Stimulated activated CD4-positive, alpha-beta T cell treated with anti-CD3 and anti-CD28 coated beads, Interleukin-1b, Interleukin-23, amount 100 ng/mL, for 48 hours (primary cell): ENCODE measurements at regions not wholly inside any gene's neighbourhood (a gene's known extent, or its start where the extent isn't known, plus 50 kb on each side); places are given as distances from the start of the nearest gene placed in this dataset.

Experiments
- DNase-seq: peaks from one replicate; pipeline ENCODE4 v3.0.0-alpha.2; 2020

DNA sequence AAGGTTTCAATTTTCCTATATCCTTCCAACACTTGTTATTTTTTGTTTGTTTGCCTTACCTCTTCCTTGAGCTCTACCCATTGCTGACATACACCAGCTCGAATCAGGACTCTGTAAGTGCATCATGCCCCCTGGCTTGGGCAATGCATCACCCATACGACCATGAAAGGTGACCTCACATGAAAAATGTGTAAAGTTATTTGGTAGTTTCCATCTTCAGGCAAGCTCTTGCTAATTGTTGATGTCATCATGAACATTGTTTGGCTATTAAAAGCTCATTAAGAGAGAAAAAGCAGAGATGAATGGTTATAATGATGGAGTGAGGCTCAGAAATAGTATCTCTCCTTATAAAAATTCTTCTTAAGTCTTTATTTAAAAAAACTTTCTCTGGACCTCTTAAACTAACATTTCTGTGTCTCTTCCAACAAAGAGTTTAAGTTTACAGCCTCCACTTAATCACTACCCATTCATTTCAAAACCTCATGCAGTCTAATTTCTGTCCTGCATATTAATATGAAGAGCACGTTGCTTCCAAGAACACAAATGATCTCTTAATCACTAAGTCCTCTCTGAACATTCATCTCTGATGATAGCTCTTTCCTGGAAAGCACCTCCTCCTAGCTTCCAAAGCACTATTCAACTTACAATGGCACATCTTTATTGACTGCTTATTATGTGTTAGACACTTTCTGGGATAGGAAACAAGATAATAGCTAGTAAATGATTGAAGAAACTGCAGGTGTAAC lies 236.3 kb downstream of the NFKBIZ start:
- peak; percentile 47 for DNase-seq

DNA sequence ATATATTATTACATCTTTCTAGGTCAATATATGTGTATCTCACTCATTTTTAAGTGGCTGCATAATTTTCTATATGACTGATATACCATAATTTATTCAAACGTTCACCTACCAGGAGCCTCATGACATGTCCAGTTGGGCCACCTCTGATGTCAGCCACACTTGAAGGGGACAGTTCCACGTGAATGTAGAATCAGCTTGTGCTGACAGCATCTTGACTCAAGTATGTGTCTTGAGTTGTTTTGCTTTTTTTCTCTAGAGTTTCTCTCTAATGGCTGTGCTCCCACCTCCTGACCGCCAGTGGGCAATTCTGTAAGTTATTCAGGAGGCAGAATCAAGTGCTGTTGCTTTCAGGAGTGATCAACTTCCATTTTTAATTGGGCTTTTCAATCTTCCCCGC lies 237.9 kb downstream of the NFKBIZ start:
- DNase-seq, result no peak

GRCh38 chr3:102089239-102089638 lies 239.9 kb downstream of the NFKBIZ start:
- DNase-seq, result no peak

DNA sequence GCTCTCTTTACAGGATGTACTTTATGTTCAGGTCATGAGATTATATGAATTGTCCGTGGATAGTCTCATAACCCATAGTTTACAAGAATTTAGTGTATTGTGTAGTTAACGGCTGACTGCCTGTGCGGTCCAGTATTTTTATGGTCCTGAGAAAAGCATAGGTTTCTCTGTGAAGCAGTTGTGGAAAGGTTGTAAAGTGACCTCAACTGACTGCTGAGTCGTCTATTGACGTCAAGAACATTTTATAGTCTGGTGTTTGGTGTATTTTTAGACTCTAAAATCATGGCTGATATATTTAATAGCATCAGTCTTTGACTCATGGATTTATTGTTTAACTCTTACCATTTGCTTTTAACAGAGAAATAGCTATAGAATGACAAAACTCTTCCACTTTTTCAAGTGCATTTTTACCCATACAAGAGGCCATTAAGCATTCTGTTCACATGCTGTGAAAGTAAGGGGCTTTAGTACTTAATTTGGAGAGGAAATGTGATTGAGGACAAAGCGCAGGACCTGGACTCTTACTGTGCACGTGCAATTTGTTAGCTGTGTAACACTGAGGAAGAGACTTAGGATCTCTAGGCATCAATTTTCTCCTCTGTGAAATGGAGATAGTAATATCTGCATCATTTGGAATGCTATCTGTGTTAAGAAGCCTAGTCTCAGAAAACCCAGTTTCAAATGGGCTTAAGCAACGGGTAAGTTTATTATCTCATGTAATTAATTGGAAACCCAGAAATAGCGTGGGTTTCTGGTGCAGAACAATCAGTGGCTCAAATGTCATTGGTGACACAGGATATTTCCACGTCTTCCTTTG lies 240.8 kb downstream of the NFKBIZ start:
- DNase-seq, result no peak

DNA sequence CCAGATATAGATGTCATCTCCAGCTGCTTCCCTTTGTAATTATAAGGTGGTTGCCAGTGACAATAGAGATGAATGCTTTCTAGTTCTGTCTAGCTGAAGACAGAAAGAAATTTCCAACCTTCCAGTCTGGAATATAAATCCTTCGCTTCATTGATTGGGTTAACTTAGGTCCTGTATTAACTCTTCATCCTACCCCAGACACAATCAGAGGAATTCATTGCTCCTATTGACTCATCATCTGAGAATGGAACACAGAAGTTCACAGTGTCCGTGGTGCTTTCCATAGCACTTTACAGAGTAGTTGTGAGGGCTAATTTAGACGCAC lies 241.4 kb downstream of the NFKBIZ start:
- no peak for DNase-seq

DNA sequence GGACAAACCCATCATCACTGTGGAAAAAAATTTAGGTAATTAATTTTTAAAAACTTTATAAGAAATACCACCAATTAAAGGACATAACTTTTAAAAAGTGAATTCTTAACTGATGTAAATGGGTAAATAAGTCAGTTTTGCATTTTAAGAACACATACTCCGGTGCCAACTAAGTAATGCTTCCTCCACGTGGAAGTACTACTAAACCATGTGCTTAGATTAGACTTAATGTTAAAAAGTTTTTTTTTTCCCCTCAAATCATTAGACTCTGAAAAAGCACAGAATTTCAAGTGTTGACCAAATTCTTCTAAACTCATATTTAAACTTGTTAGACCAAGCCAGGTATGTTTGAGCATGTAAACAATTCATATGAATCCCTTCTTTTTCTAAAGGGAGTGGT lies 242.0 kb downstream of the NFKBIZ start:
- no peak for DNase-seq

DNA sequence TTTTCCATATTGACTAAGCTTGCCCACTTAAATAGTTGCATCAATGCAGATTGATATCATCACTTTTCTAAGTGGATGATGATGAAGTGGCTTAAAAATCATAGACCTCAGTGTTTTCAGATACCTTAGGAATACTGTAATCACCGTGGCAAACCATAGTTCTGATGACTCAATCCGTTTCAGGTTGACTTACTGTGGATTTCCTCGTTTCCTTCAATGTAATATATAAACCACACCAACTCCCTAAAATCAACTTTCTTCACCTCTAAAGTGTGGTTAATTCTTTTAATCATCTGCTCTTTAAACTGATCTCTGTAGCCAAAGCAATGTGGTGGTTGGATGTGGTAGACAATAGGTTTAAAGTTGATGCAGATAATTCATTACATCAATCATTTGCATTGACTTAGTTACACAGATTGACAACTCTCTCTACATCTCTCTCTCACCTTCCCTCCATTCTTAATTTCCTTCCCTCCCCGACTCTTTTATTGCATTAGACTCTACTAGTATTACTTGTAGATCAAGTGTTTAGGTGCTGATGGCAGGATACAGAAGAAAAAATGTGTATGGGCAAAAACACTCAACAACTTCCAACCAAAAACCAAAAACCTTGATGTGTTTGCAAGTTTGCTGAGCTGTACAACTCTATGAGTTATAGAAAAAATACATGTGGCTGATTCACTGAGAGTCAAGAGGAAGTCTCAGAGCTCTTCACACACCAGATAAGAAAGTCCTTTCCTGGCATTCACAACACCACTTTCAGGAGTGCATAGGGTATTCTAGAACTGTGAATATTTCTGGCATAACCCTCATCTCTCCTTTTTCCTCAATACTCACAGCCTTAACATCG lies 243.5 kb downstream of the NFKBIZ start:
- DNase-seq, result no peak

DNA sequence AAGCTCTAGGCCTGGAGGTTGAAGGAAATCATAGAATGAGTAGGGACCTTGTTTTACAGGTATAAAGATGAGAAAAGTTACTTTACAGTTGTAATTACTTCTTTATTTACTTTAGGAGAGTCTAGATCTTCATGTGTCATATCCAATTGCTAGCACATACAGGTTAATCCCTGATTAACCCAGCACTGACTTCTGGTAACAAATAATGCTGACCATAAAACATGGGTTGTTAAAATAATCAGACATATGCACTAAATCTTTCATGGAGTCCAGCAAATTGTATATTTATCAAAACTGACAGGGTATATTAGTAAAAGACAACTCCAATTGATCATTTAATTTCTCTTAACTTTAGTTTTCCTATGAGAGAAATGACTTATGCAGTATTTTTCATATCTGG lies 245.2 kb downstream of the NFKBIZ start:
- no peak for DNase-seq

DNA sequence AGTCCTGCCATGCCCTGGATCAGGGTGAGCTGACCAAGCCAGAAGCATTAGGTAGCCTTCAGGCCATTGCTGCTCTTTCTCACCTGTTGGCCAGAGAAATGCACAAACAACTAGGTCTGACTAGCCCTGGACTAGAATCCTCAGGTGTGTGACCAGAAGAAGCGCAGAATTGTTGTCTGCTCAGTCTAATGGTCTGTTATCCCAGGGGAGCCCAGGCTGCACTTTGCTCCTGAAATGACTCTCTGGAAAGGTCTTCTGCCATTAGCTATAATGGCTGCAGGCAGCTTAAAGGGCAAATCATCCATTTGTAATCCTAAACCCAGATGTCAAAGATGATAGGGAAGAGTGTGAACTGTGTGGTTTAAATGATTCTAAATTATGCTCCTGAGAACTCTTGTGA lies 246.1 kb downstream of the NFKBIZ start:
- DNase-seq, result no peak

DNA sequence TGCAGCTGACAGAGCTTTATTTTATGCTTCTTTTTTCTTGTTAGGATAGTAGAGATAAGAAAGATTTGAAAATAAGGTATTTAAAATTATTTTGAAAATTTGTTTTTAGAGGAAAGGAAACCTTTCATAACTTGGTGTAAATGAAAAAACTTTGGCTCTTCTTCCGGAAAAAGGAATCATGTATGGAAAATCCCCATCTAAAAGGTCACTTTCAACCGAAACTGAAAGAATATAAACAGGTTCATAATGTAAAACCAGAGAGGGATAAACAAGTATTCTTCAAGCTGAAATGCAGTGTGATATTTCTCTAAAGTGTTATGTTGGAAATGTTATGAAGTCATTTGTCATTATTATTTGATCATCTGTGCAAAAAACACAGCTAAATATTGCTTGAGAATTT lies 246.8 kb downstream of the NFKBIZ start:
- DNase-seq, result no peak

DNA sequence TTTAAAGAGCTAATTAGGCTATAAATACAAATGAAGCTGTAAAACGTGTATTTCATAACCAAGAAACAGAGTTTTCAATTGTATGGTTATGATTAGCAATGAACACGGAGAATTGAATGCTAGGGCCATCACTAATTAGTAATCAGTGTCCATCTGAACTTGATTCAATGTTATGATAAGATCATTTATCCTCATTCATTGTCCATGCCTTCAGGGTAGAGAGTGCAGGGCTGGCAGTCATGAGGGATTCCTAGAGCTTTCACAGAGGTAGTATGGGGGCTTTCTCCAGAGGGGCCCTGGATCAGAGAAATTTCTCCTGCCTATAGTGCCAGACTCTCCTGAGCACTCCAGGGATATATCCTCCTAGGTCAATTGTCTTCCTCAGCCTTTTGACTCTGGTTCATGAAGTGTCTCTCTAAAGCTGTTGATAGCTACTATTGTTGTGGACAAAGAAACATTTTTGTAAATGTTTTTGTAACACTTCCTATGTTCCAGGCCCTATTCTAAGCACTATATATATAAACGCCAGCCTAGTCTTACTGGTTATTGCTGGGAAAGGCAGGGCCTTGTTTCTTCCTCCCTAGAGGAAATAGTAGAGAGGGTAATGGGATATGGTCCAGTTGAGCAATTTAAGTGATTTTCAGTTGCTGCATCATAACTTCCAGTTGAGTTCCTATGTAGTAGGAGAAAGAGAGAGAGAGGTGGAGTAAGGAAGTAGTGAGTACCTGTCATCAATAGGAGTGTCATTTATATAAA lies 249.0 kb downstream of the NFKBIZ start:
- no peak for DNase-seq

- no peak for DNase-seq
Observed at GRCh38 chr3:102099913-102100312, 250.6 kb downstream of the NFKBIZ start.

GRCh38 chr3:102102394-102102793 lies 253.1 kb downstream of the NFKBIZ start:
- no peak for DNase-seq

DNA sequence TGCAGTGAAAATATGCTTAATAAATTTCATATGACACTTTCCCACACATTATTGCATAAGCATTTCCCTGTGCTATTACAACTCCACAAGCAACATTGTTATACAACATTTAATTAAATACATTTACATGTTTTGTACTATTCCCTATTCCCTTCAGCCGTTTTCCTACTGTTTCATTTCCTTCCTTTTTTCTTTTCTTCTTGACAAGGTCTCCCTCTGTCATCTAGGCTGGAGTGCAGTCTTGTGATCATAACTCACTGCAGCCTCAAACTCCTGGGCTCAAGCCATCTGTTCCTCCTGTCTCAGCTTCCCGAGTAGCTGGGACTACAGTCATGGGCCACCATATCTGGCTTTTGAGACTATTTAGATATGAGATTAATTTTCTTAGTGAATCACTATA lies 254.7 kb downstream of the NFKBIZ start:
- DNase-seq, result no peak

DNA sequence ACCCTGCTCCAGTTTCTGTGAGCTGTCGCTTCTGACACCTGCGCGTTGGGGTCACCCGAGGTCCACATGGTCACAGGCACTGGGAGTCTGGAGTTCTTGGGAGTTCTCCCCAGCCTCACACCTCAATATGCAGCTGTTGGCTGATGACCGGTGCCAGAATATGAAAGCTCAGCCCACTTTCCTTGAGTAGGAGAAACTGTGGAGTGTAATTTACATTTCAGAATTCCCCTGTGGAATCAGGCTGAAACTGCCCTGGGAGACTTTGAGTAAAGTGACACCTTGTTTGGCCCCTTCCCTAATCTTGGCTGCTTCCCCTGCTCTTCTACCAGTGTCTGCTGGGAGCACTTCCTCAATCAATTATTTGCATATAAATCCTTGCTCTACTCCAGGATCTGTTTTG lies 255.9 kb downstream of the NFKBIZ start:
- no peak for DNase-seq

DNA sequence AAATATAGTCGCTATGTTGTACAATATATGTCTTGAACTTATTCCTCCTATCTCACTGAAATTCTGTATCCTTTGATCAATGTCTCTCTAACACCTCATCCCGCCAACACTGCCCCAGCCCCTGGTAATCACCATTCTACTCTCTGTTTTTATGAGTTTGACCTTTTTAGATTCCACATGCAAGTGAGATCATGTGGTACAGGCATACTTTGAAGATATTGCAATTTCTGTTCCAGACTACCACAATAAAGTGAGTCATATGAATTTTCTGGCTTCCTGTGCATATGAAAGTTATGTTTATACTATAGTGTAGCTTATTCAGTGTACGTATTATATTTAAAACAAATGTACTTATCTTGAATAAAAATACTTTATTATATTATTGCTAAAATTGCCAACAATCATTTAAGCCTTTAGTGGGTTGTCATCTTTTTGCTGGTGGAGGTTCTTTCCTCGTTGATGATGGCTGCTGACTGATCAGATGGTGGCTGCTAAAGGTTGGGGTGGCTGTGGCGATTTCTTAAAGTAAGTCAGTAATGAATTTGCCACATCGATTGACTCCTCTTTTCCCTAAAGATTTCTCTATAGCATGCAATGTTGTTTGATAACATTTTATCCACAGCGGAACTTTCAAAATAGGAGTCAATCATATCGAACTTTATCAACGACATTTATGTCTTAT lies 257.2 kb downstream of the NFKBIZ start:
- no peak for DNase-seq

DNA sequence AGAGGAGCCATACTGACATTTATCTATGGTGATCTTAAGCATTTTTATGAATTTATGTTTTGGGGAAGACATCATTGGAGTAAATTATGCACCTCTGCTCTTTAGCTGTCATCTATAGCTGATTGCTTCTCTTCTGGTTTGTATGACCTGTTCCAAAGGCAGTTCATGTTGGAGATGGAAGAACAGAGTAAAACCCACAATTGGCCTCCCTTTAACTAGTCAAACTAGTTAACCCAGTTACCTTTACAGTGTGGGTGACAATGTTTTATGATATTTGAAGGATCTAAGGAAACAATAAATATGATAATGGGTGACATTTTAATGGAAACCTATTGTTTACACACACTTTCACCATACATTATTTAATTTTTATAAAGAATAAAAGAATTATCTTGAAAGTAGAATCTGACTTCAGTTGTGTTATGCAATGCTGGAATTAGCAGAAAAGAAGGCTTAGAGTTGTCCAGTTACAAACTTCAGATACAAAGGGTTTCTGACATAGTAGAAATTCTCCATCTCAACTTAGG lies 263.5 kb downstream of the NFKBIZ start:
- no peak for DNase-seq

GRCh38 chr3:102113421-102114041 lies 264.2 kb downstream of the NFKBIZ start:
- DNase-seq, result no peak

- DNase-seq, result peak; percentile 41
Observed at GRCh38 chr3:102114264-102114979, 265.1 kb downstream of the NFKBIZ start.

- DNase-seq, result no peak
Observed at GRCh38 chr3:102122527-102122926, 273.2 kb downstream of the NFKBIZ start.
